ENCODE measurements at regions not wholly inside any gene's neighbourhood (a gene's known extent, or its start where the extent isn't known, plus 50 kb on each side); places are given as distances from the start of the nearest gene placed in this dataset.
A peak's percentile ranks its signal among the peaks of the same experiment; 100 is the strongest.
"Not testable (repeated sequence)": the region's sequence is repeated elsewhere in the genome, so short reads cannot be mapped to it uniquely, and the experiment has no call there.

- no peak for DNase-seq (ENCODE audit: low read depth)
- H3K4me3 ChIP-seq (ENCODE audit: low read depth, low read length): no peak overlapping the region
- no peak for TF ChIP-seq CTCF (IDR thresholded peaks at IDR 0.05; ENCODE audit: insufficient read depth, low read length)
Observed at GRCh38 chr3:156036258-156037053, 83.9 kb upstream of the KCNAB1 start.

GRCh38 chr3:156037356-156037755, 83.0 kb upstream of the KCNAB1 start:
- no peak overlapping the region for H3K4me3 ChIP-seq (ENCODE audit: low read depth, low read length)
- no peak for TF ChIP-seq CTCF (IDR thresholded peaks at IDR 0.05; ENCODE audit: insufficient read depth, low read length)

GRCh38 chr3:156038869-156039268, 81.5 kb upstream of the KCNAB1 start:
- DNase-seq (ENCODE audit: low read depth): peak; percentile 36
- TF ChIP-seq CTCF (IDR thresholded peaks at IDR 0.05; ENCODE audit: insufficient read depth, low read length): no peak
- H3K4me3 ChIP-seq (ENCODE audit: low read depth, low read length): peak overlapping the region; percentile 28

More at GRCh38 chr3:156037356-156037755, 83.0 kb upstream of the KCNAB1 start:
- DNase-seq (ENCODE audit: low read depth): no peak

GRCh38 chr3:156040041-156040440, 80.3 kb upstream of the KCNAB1 start:
- DNase-seq (ENCODE audit: low read depth): no peak

GRCh38 chr3:156041216-156041841, 79.0 kb upstream of the KCNAB1 start:
- H3K4me3 ChIP-seq (ENCODE audit: low read depth, low read length); DNase-seq (ENCODE audit: low read depth): not testable (repeated sequence)

More at GRCh38 chr3:156040041-156040440, 80.3 kb upstream of the KCNAB1 start:
- no peak overlapping the region for H3K4me3 ChIP-seq (ENCODE audit: low read depth, low read length)
- TF ChIP-seq CTCF (IDR thresholded peaks at IDR 0.05; ENCODE audit: insufficient read depth, low read length): no peak

GRCh38 chr3:156041856-156042255, 78.5 kb upstream of the KCNAB1 start:
- not testable (repeated sequence) for H3K4me3 ChIP-seq (ENCODE audit: low read depth, low read length); DNase-seq (ENCODE audit: low read depth)

- DNase-seq (ENCODE audit: low read depth): peak; percentile 25
- H3K4me3 ChIP-seq (ENCODE audit: low read depth, low read length): not testable (repeated sequence)
- peak; percentile 56 for TF ChIP-seq CTCF (IDR thresholded peaks at IDR 0.05; ENCODE audit: insufficient read depth, low read length)
Observed at GRCh38 chr3:156043832-156044633, 76.3 kb upstream of the KCNAB1 start.
